SK-N-SH (cell line): ENCODE measurements at regions not wholly inside any gene's neighbourhood (a gene's known extent, or its start where the extent isn't known, plus 50 kb on each side); places are given as distances from the start of the nearest gene placed in this dataset.
A peak's percentile ranks its signal among the peaks of the same experiment; 100 is the strongest.

Source experiments
- CTCF ChIA-PET: fragments of 300-600, 350-600 bp; formaldehyde crosslinking; extraction: SDS; loops from one replicate; lab custom pipeline; 2021; lab: Yijun Ruan, JAX
- POLR2A ChIA-PET: fragments of 350-600 bp; sonication (Branson Sonifier 250); formaldehyde crosslinking; extraction: SDS; loops from one replicate; lab custom pipeline; 2020; ENCODE audit warnings: antibody characterized with exemption, inconsistent platforms; lab: Yijun Ruan, JAX
- DNase-seq: peaks from one replicate; pipeline ENCODE4 v3.0.0; 2012
- H2AFZ ChIP-seq: fragments of 200-600 bp; sonication (generic); 2 replicates; pipeline ENCODE4 v1.8.1; 2016; ENCODE audit warnings: antibody characterized with exemption, mild to moderate bottlenecking, low read depth
- H3F3A ChIP-seq: fragments of 200-600 bp; sonication (generic); replicated peaks from 2 replicates; pipeline ENCODE3; 2016; ENCODE audit warnings: antibody characterized with exemption, mild to moderate bottlenecking; ENCODE audit not compliant: insufficient read depth
- H3K27ac ChIP-seq, 2 experiments: fragments of 200-500 bp in 1 of 2; fragments of 200-600 bp in 1 of 2; sonication (Bioruptor generic) in 1 of 2; sonication (generic), shearing (Covaris generic) in 1 of 2; 2 replicates each; pipeline versions ENCODE4 v1.5.1 to v1.6.1; 2014 to 2016; ENCODE audit warnings: low read depth in 2 of 2, inconsistent platforms in 1 of 2, low read length in 1 of 2, mild to moderate bottlenecking in 1 of 2, mixed read lengths in 1 of 2
- H3K27me3 ChIP-seq: fragments of 200-600 bp; sonication (generic), shearing (Covaris generic); 2 replicates; pipeline ENCODE4 v1.6.1; 2016; ENCODE audit warnings: mixed run types; ENCODE audit not compliant: insufficient read depth
- H3K36me3 ChIP-seq, 2 experiments: fragments of 200-500 bp in 1 of 2; fragments of 200-600 bp in 1 of 2; sonication (Bioruptor generic) in 1 of 2; sonication (generic) in 1 of 2; replicated peaks in 1 of 2; 2 replicates each; pipeline versions ENCODE3 to v1.5.1; 2014 to 2016; ENCODE audit warnings: low read length in 1 of 2, mild to moderate bottlenecking in 1 of 2; ENCODE audit not compliant: insufficient read depth in 2 of 2, control insufficient read depth in 1 of 2
- H3K4me1 ChIP-seq, 2 experiments: fragments of 200-500 bp in 1 of 2; fragments of 200-600 bp in 1 of 2; sonication (Bioruptor generic) in 1 of 2; sonication (generic), shearing (Covaris generic) in 1 of 2; 2 replicates each; pipeline versions ENCODE4 v1.5.1 to v1.6.1; 2014 to 2016; ENCODE audit warnings: low read depth in 1 of 2, low read length in 1 of 2, mixed run types in 1 of 2; ENCODE audit not compliant: insufficient read depth in 2 of 2, control insufficient read depth in 1 of 2
- H3K4me2 ChIP-seq: fragments of 200-600 bp; sonication (generic), shearing (Covaris generic); 2 replicates; pipeline ENCODE4 v1.6.1; 2017; ENCODE audit warnings: mixed run types
- H3K4me3 ChIP-seq, 2 experiments: fragments of 200-500 bp in 1 of 2; fragments of 200-600 bp in 1 of 2; sonication (Bioruptor generic) in 1 of 2; sonication (generic), shearing (Covaris generic) in 1 of 2; 2 replicates each; pipeline versions ENCODE4 v1.5.1 to v1.8.1; 2014 to 2016; ENCODE audit warnings: low read depth in 2 of 2, inconsistent platforms in 1 of 2, low read length in 1 of 2, mild to moderate bottlenecking in 1 of 2, mixed read lengths in 1 of 2, moderate library complexity in 1 of 2
- H3K79me2 ChIP-seq: fragments of 200-600 bp; sonication (generic); 2 replicates; pipeline ENCODE4 v1.8.1; 2017; ENCODE audit warnings: mild to moderate bottlenecking; ENCODE audit not compliant: insufficient read depth
- H3K9ac ChIP-seq: fragments of 200-600 bp; sonication (generic); 2 replicates; pipeline ENCODE4 v1.6.1; 2017; ENCODE audit warnings: mixed run types
- H3K9me2 ChIP-seq: fragments of 200-600 bp; sonication (generic); 2 replicates; pipeline ENCODE4 v1.6.1; 2017; ENCODE audit warnings: mixed run types
- H3K9me3 ChIP-seq: fragments of 200-600 bp; sonication (generic); 2 replicates; pipeline ENCODE4 v1.6.1; 2017; ENCODE audit warnings: mixed run types, mild to moderate bottlenecking, moderate library complexity
- H4K20me1 ChIP-seq: fragments of 200-600 bp; sonication (generic); 2 replicates; pipeline ENCODE4 v1.6.1; 2017; ENCODE audit warnings: mild to moderate bottlenecking, mixed run types; ENCODE audit not compliant: insufficient read depth
- EP300 ChIP-seq, 2 experiments: IDR thresholded peaks; 2 replicates each; pipeline versions ENCODE4 v1.4.0 to v1.6.1; 2012; ENCODE audit warnings: borderline replicate concordance in 1 of 2, low read depth in 1 of 2, low read length in 1 of 2
- FOSL2 ChIP-seq: IDR thresholded peaks from 2 replicates; pipeline ENCODE4 v1.4.0; 2012; ENCODE audit warnings: low read depth, mild to moderate bottlenecking, moderate library complexity, borderline replicate concordance
- FOXJ3 ChIP-seq: sonication (generic); formaldehyde crosslinking; IDR thresholded peaks from 2 replicates; pipeline ENCODE4 v1.5.1; 2020; ENCODE audit warnings: mild to moderate bottlenecking, missing genetic modification reagents
- FOXM1 ChIP-seq: IDR thresholded peaks from 2 replicates; pipeline ENCODE4 v1.4.0; 2012; ENCODE audit warnings: low read depth, mild to moderate bottlenecking
- GATA2 ChIP-seq: sonication (generic); formaldehyde crosslinking; IDR thresholded peaks from 2 replicates; pipeline ENCODE4 v1.5.0; 2020; ENCODE audit warnings: mild to moderate bottlenecking, missing genetic modification reagents
- NFIC ChIP-seq: IDR thresholded peaks from 2 replicates; pipeline ENCODE4 v1.4.0; 2012; ENCODE audit warnings: borderline replicate concordance
- NRF1 ChIP-seq: IDR thresholded peaks from 2 replicates; pipeline ENCODE4 v1.6.1; 2012; ENCODE audit warnings: low read depth, mild to moderate bottlenecking, low read length
- RAD21 ChIP-seq: IDR thresholded peaks from 2 replicates; pipeline ENCODE4 v1.6.1; 2012; ENCODE audit warnings: mild to moderate bottlenecking, low read length
- RFX5 ChIP-seq: IDR thresholded peaks from 2 replicates; pipeline ENCODE4 v1.6.1; 2012; ENCODE audit warnings: mild to moderate bottlenecking, improper control_type of control experiment, low read length
- RXRA ChIP-seq: IDR thresholded peaks from 2 replicates; pipeline ENCODE4 v1.4.0; 2012; ENCODE audit warnings: low read depth, mild to moderate bottlenecking, borderline replicate concordance
- SIN3A ChIP-seq: IDR thresholded peaks from 2 replicates; pipeline ENCODE4 v1.6.1; 2012; ENCODE audit warnings: low read depth, mild to moderate bottlenecking, low read length, moderate library complexity, borderline replicate concordance
- SMC3 ChIP-seq: IDR thresholded peaks from 2 replicates; pipeline ENCODE4 v1.6.1; 2012; ENCODE audit warnings: low read depth, low read length, improper control_type of control experiment
- TAF1 ChIP-seq: IDR thresholded peaks from 2 replicates; pipeline ENCODE4 v1.6.1; 2012; ENCODE audit warnings: low read depth, mild to moderate bottlenecking, low read length, moderate library complexity, borderline replicate concordance
- TEAD4 ChIP-seq: IDR thresholded peaks from 2 replicates; pipeline ENCODE4 v1.4.0; 2012; ENCODE audit warnings: mild to moderate bottlenecking, borderline replicate concordance; ENCODE audit not compliant: insufficient read depth
- WGBS: methylation state at CpG from one replicate; pipeline ENCODE4 v1.1.6; 2017; ENCODE audit warnings: low lambda C conversion rate; 5-methylcytosine and 5-hydroxymethylcytosine counted together
- TF ChIP-seq, protein P1 (sequence below): IDR thresholded peaks from 2 replicates; pipeline ENCODE4 v1.4.0; 2012; ENCODE audit warnings: low read depth, borderline replicate concordance
- TF ChIP-seq, protein P2 (sequence below): IDR thresholded peaks from 2 replicates; pipeline ENCODE4 v1.6.1; 2012; ENCODE audit warnings: mild to moderate bottlenecking, low read depth, low read length, moderate library complexity

DNA sequence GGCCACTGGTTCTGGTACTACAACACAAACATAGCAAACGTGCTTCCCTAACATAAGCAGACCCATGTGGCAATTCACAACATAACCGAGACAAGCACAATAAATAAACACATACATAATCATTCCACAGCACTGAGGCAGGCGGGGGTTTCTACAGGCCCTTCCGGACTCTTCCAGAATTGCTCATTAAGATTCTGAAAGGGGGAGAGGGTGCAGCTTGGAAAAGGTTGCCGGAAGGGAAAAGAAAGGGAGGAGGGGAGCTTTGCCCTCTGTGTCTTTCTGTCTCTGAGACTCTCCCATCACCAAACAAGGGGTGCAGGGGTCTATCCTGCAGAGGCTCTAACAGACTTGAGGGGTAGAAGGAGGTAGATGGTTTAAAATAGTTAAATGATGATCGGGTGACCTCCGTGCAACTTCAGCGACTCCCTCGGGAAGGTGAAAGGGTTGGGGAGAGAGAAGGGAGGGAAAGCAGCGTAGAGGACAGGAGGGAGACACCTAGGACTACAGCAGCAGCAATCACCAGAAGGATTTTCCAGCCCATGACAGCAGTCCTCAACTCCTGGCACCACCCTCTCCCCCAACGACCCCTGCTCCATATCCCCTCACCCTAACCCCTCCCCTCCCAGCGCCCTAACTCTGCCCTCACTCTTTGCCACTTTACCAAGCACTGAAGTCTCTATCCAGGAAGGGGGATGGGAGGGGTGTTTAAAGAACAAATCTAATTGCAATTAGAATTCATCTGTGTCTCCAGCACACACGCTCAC lies 365.5 kb upstream of the ESRRG start:
- peak; percentile 27 for DNase-seq
- Histone ChIP-seq H3K79me2 (no peaks in the 10 kb centered on the region), H3K9me3 (no peaks in the 10 kb centered on the region), H3K36me3 (no peaks in the 10 kb centered on the region), H3K4me2 (peak overlapping the region; percentile 80), H3F3A (peaks cover 6% of the 10 kb centered on the region), H3K4me3 (peak overlapping the region; percentile 64 to 69), H4K20me1 (no peaks in the 10 kb centered on the region), H3K9ac (no peak overlapping the region), H3K27me3 (no peaks in the 10 kb centered on the region), H2AFZ (peak overlapping the region; percentile 90), H3K9me2 (0 out of 2 replicates have a peak, but pooled peaks cover 2% of the 10 kb centered on the region), H3K27ac (no peak overlapping the region; a peak in 1 of 4 replicates), H3K4me1 (peaks cover 0 to 13% of the 10 kb centered on the region in 2 experiments; a peak in 2 of 4 replicates)
- ChIA-PET POLR2A (no interaction called here), CTCF (interaction anchor here (1.1 kb wide), 2 partner anchors 16 to 485 kb away, joined by 3 to 4 read pairs; no protein-coding TSS in a partner anchor)
- no peak for TF ChIP-seq FOXJ3
- TF ChIP-seq TEAD4 = no peak
- no peak for TF ChIP-seq EP300 (IDR thresholded peaks at IDR 0.05; ENCODE audit: borderline replicate concordance in 1 of 2, low read depth in 1 of 2, low read length in 1 of 2)
- no peak for TF ChIP-seq SIN3A
- no peak for TF ChIP-seq FOSL2
- no peak for TF ChIP-seq NFIC
- no peak for TF ChIP-seq RFX5
- no peak for TF ChIP-seq FOXM1
- TF ChIP-seq, protein P1, sequence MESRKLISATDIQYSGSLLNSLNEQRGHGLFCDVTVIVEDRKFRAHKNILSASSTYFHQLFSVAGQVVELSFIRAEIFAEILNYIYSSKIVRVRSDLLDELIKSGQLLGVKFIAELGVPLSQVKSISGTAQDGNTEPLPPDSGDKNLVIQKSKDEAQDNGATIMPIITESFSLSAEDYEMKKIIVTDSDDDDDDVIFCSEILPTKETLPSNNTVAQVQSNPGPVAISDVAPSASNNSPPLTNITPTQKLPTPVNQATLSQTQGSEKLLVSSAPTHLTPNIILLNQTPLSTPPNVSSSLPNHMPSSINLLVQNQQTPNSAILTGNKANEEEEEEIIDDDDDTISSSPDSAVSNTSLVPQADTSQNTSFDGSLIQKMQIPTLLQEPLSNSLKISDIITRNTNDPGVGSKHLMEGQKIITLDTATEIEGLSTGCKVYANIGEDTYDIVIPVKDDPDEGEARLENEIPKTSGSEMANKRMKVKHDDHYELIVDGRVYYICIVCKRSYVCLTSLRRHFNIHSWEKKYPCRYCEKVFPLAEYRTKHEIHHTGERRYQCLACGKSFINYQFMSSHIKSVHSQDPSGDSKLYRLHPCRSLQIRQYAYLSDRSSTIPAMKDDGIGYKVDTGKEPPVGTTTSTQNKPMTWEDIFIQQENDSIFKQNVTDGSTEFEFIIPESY = no peak
- no peak for TF ChIP-seq RXRA
- TF ChIP-seq TAF1 = no peak
- TF ChIP-seq, protein P2, sequence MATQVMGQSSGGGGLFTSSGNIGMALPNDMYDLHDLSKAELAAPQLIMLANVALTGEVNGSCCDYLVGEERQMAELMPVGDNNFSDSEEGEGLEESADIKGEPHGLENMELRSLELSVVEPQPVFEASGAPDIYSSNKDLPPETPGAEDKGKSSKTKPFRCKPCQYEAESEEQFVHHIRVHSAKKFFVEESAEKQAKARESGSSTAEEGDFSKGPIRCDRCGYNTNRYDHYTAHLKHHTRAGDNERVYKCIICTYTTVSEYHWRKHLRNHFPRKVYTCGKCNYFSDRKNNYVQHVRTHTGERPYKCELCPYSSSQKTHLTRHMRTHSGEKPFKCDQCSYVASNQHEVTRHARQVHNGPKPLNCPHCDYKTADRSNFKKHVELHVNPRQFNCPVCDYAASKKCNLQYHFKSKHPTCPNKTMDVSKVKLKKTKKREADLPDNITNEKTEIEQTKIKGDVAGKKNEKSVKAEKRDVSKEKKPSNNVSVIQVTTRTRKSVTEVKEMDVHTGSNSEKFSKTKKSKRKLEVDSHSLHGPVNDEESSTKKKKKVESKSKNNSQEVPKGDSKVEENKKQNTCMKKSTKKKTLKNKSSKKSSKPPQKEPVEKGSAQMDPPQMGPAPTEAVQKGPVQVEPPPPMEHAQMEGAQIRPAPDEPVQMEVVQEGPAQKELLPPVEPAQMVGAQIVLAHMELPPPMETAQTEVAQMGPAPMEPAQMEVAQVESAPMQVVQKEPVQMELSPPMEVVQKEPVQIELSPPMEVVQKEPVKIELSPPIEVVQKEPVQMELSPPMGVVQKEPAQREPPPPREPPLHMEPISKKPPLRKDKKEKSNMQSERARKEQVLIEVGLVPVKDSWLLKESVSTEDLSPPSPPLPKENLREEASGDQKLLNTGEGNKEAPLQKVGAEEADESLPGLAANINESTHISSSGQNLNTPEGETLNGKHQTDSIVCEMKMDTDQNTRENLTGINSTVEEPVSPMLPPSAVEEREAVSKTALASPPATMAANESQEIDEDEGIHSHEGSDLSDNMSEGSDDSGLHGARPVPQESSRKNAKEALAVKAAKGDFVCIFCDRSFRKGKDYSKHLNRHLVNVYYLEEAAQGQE = no peak
- no peak for TF ChIP-seq NRF1
- TF ChIP-seq GATA2 (CRISPR knock-in tag) = no peak
- TF ChIP-seq SMC3 = no peak
- TF ChIP-seq RAD21 = no peak
- 70% methylated on average over 13 of the region's 13 CpGs for WGBS
